Aorta (tissue), 5 donors: ENCODE measurements at regions not wholly inside any gene's neighbourhood (a gene's known extent, or its start where the extent isn't known, plus 50 kb on each side); places are given as distances from the start of the nearest gene placed in this dataset.

ENCODE experiments used
- ATAC-seq: fragments of 200-7000 bp; cut with Tn5 transposase; one replicate; pipeline ENCODE4 v1.9.1; 2022; ENCODE audit warnings: moderate library complexity; ENCODE audit not compliant: low FRiP score
- DNase-seq, 2 donors: peaks; one replicate each; pipeline ENCODE4 v3.0.0-alpha.2; 2020
- H3K27ac ChIP-seq, 2 donors: one replicate each; pipeline ENCODE4 v1.5.1; 2013; ENCODE audit warnings: low read length in 2 of 2, mild to moderate bottlenecking in 2 of 2, moderate library complexity in 2 of 2, control low read depth in 1 of 2, inconsistent platforms in 1 of 2, low read depth in 1 of 2
- H3K27me3 ChIP-seq, 2 donors: one replicate each; pipeline ENCODE4 v1.6.1; 2013; ENCODE audit warnings: control low read depth in 1 of 2, low read length in 1 of 2, mild to moderate bottlenecking in 1 of 2, moderate library complexity in 1 of 2; ENCODE audit not compliant: insufficient read depth in 2 of 2, control insufficient read depth in 1 of 2
- H3K36me3 ChIP-seq, 2 donors: one replicate each; pipeline ENCODE4 v1.6.1; 2013; ENCODE audit warnings: control low read depth in 1 of 2, low read length in 1 of 2, mild to moderate bottlenecking in 1 of 2; ENCODE audit not compliant: insufficient read depth in 2 of 2, control insufficient read depth in 1 of 2
- H3K4me1 ChIP-seq, 2 donors: one replicate each; pipeline ENCODE4 v1.6.1; 2013; ENCODE audit warnings: low read length in 2 of 2, control low read depth in 1 of 2, mild to moderate bottlenecking in 1 of 2, moderate library complexity in 1 of 2; ENCODE audit not compliant: insufficient read depth in 2 of 2, control insufficient read depth in 1 of 2
- H3K4me3 ChIP-seq, 2 donors: one replicate each; pipeline ENCODE4 v1.5.1; 2013; ENCODE audit warnings: low read length in 2 of 2, control low read depth in 1 of 2, mild to moderate bottlenecking in 1 of 2
- H3K9me3 ChIP-seq: one replicate; pipeline ENCODE4 v1.6.1; 2013; ENCODE audit warnings: mild to moderate bottlenecking, low read length; ENCODE audit not compliant: control insufficient read depth
- WGBS, 2 donors: extraction: QIAGEN DNeasy Blood & Tissue Kit; methylation state at CpG; one replicate each; pipeline ENCODE4 v1.1.7; 2013; 5-methylcytosine and 5-hydroxymethylcytosine counted together
- intact Hi-C, 2 donors: fragments of 100-400 bp; cut with DNase I; formaldehyde crosslinking; loops; one replicate each; pipeline versions ENCODE4 v1.14.2 to v1.15.0; 2022
- donor health status: healthy with polysubstance abuse.
- donor health status: Bipolar disorder and iron deficiency.
- donor health status: DM: no; HTN: no; CAD: no.
- donor health status: DM: no; HTN: no; CAD: no.
- donor health status: DM: yes; HTN: yes; CAD: no.

DNA sequence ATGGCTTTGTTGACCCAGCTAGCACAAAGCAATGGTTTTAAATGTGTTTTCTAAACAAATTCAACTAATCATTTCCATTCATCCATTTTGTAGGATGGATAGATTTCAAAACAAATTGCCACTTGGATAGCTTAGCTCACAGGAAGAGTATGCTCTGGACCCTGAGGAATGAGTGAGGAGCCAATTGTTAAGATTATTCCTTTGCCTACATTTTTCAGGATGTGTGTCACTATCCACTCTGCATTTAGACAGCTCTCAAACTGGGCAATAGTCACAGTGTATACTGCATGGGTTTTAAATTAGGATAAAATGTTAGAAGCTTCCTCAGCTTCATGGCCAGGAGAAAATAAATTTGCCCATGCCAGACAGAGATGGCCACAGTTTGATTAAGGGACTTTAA is 605.6 kb upstream of the TEX47 start:
- Histone ChIP-seq H3K27ac (no peak overlapping the region), H3K4me1 (no peaks in the 10 kb centered on the region), H3K9me3 (no peaks in the 10 kb centered on the region), H3K36me3 (no peaks in the 10 kb centered on the region), H3K27me3 (no peaks in the 10 kb centered on the region), H3K4me3 (no peak overlapping the region)
- ATAC-seq (peak; percentile 29), DNase-seq (no peak)
- intact Hi-C loops = no loop called here

- 76 to 82% methylated on average over 4 of the region's 4 CpGs for WGBS, 2 donors
- no peak for DNase-seq
- H3K36me3 ChIP-seq = no peaks in the 10 kb centered on the region
- H3K27ac ChIP-seq = no peak overlapping the region
- H3K9me3 ChIP-seq = no peaks in the 10 kb centered on the region
- no peaks in the 10 kb centered on the region for H3K27me3 ChIP-seq
- no peak for ATAC-seq
- H3K4me1 ChIP-seq = no peaks in the 10 kb centered on the region
- intact Hi-C loops = no loop called here
- no peak overlapping the region for H3K4me3 ChIP-seq
Observed at GRCh38 chr7:89401690-89402089, 606.2 kb upstream of the TEX47 start.

DNA sequence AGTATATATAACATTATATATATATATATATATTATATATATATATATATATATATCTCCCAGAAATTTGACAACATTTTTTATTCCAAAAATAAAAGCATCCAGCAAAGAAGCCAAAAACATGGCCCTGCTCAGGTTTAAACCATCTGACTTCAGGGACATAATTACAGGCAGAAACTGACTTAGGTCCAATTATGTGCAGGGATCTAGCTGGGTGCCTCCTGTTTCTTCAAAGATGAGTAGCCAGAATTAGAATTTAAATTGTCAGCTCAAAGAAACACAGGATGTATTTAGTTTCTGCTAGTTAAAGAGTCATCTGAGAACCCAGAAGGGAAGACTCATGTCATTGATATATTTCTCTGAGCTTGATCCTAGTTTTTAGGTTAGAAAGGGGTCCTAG is 656.4 kb upstream of the TEX47 start:
- DNase-seq (no peak), ATAC-seq (no peak)
- Histone ChIP-seq H3K4me1 (no peaks in the 10 kb centered on the region), H3K36me3 (no peaks in the 10 kb centered on the region), H3K4me3 (no peak overlapping the region), H3K9me3 (no peaks in the 10 kb centered on the region), H3K27ac (no peak overlapping the region), H3K27me3 (no peaks in the 10 kb centered on the region)
- intact Hi-C loops = no loop called here

DNA sequence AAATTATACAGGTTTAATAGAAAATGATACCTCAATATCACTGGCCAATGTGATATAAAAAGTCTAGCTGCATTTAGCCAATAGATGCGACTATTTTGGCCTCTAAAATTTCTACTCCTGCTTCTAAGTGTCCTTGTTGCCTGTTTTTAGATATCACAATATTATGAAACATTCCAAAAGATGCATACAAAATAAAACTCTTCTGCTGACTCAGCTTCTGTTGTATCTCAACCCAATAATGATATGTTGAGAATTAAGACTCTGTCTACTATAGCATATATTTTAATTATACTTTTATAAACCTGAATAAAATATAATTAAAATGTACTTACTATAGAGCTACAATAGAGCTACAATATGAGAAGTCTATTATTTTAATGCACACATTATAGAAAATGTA is 661.0 kb upstream of the TEX47 start:
- Histone ChIP-seq H3K9me3 (no peaks in the 10 kb centered on the region), H3K4me3 (no peak overlapping the region), H3K27ac (no peak overlapping the region), H3K27me3 (no peaks in the 10 kb centered on the region), H3K4me1 (no peaks in the 10 kb centered on the region), H3K36me3 (no peaks in the 10 kb centered on the region)
- intact Hi-C loops = no loop called here
- ATAC-seq (no peak), DNase-seq (no peak)
- WGBS, 2 donors = 64 to 74% methylated on average over 1 of the region's 1 CpG

- DNase-seq = no peak
- Histone ChIP-seq H3K4me3 (no peak overlapping the region), H3K4me1 (no peaks in the 10 kb centered on the region), H3K27ac (no peak overlapping the region), H3K36me3 (no peaks in the 10 kb centered on the region), H3K27me3 (no peaks in the 10 kb centered on the region), H3K9me3 (no peaks in the 10 kb centered on the region)
- 68 to 75% methylated on average over 3 of the region's 3 CpGs for WGBS, 2 donors
- no peak for ATAC-seq
- intact Hi-C loops = no loop called here
Observed at GRCh38 chr7:89458114-89458513, 662.6 kb upstream of the TEX47 start.

DNA sequence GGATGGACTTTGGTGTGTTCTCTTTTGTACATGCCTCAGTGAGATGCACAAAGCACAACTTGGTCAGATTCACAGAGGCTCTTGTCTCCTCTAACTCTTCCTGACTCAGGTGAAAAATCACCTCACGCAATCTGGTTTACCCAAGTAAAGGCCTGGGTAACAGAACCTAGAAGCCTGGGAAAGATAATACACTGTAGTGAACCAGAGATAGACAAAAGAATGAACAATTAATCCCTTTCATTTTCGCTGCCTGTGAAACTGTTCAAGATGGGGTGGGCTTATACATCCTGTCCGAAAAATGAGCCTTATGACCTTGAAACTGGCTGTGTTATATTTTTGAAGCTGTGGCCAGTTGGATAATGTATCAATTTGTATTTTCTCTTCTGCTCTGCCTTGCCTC is 678.9 kb upstream of the TEX47 start:
- intact Hi-C loops = no loop called here
- Histone ChIP-seq H3K27ac (no peak overlapping the region), H3K27me3 (no peaks in the 10 kb centered on the region), H3K36me3 (no peaks in the 10 kb centered on the region), H3K4me3 (no peak overlapping the region), H3K9me3 (no peaks in the 10 kb centered on the region), H3K4me1 (no peaks in the 10 kb centered on the region)
- no peak for DNase-seq
- 76 to 79% methylated on average over 3 of the region's 3 CpGs for WGBS, 2 donors
- no peak for ATAC-seq

GRCh38 chr7:89477991-89478390 is 676.3 kb upstream of the STEAP1 start:
- Histone ChIP-seq H3K9me3 (no peaks in the 10 kb centered on the region), H3K27ac (no peak overlapping the region), H3K4me1 (no peaks in the 10 kb centered on the region), H3K27me3 (no peaks in the 10 kb centered on the region), H3K36me3 (no peaks in the 10 kb centered on the region), H3K4me3 (no peak overlapping the region)
- intact Hi-C loops = no loop called here
- WGBS, 2 donors = 62 to 66% methylated on average over 3 of the region's 3 CpGs
- ATAC-seq (no peak), DNase-seq (no peak)

GRCh38 chr7:89495704-89496103 is 658.6 kb upstream of the STEAP1 start:
- Histone ChIP-seq H3K9me3 (no peaks in the 10 kb centered on the region), H3K36me3 (no peaks in the 10 kb centered on the region), H3K4me1 (no peaks in the 10 kb centered on the region), H3K27me3 (no peaks in the 10 kb centered on the region), H3K4me3 (no peak overlapping the region), H3K27ac (no peak overlapping the region)
- DNase-seq = no peak
- 62 to 68% methylated on average over 3 of the region's 3 CpGs for WGBS, 2 donors
- no peak for ATAC-seq
- intact Hi-C loops = no loop called here

DNA sequence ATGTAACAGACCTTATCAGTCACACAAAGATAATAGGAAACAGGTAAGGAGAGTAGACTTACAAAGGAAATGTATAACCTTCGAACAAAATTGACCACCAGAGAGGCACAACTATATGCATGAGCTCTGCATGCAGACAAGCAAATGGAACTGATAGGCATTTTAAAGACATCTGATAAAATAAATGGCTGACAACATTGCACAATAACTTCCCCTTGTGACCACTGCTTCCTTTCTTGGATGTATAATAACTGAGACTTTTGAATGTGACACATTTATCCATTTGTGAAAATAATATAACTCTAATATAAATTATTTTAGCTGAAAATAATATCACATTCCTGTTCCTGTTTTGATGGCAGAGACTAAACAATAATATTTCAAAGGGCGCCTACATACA is 654.2 kb upstream of the STEAP1 start:
- Histone ChIP-seq H3K36me3 (no peaks in the 10 kb centered on the region), H3K27ac (no peak overlapping the region), H3K27me3 (no peaks in the 10 kb centered on the region), H3K4me1 (no peaks in the 10 kb centered on the region), H3K4me3 (no peak overlapping the region), H3K9me3 (no peaks in the 10 kb centered on the region)
- intact Hi-C loops = no loop called here
- ATAC-seq = no peak
- DNase-seq = no peak
- WGBS, 2 donors = 81 to 83% methylated on average over 2 of the region's 2 CpGs

DNA sequence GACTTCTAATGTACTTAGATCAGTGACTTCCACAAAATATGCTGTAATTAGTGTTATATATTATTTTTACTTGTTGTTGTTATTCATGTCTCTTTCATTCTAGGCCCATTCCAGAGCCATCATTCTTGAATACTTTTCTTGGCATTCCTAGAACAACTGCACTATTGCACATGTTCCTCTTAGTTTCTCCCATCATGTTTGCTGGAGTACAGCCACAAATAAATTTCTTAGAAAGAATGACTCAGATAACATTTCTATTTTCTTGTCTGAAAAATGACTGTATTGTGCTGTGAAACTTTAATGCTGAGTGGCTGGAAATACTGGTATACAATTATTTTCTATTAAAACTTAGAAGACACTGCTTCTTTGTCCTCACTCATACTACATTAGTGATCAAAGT is 651.0 kb upstream of the STEAP1 start:
- Histone ChIP-seq H3K4me3 (no peak overlapping the region), H3K4me1 (no peaks in the 10 kb centered on the region), H3K36me3 (no peaks in the 10 kb centered on the region), H3K9me3 (no peaks in the 10 kb centered on the region), H3K27me3 (no peaks in the 10 kb centered on the region), H3K27ac (no peak overlapping the region)
- intact Hi-C loops = no loop called here
- no peak for DNase-seq
- ATAC-seq = no peak
